ENCODE measurements at regions not wholly inside any gene's neighbourhood (a gene's known extent, or its start where the extent isn't known, plus 50 kb on each side); places are given as distances from the start of the nearest gene placed in this dataset.

- no peaks in the 10 kb centered on the region for H3K9me3 ChIP-seq
- ATAC-seq (ENCODE audit: low FRiP score in 2 of 2) = no peak
- no peak overlapping the region for H3K27ac ChIP-seq
- H3K4me1 ChIP-seq = no peaks in the 10 kb centered on the region
- WGBS, 2 donors = 29 to 41% methylated on average over 6 of the region's 6 CpGs
- no peak for DNase-seq
- no peaks in the 10 kb centered on the region for H3K36me3 ChIP-seq
- TF ChIP-seq EP300 (IDR thresholded peaks at IDR 0.05) (no peak), CTCF (IDR thresholded peaks at IDR 0.05) (peak in 5 of 6 experiments; percentile 15 to 37 (median 22))
- H3K4me3 ChIP-seq = no peak overlapping the region
- H3K27me3 ChIP-seq = no peaks in the 10 kb centered on the region
These were observed 366.5 kb upstream of the OR4E1 start for GRCh38 chr14:22039938-22040780.

- no peak overlapping the region for H3K4me3 ChIP-seq
- no peaks in the 10 kb centered on the region for H3K9me3 ChIP-seq
- H3K36me3 ChIP-seq = no peaks in the 10 kb centered on the region
- TF ChIP-seq CTCF (IDR thresholded peaks at IDR 0.05) (no peak), POLR2A (IDR thresholded peaks at IDR 0.05) (no peak), EP300 (IDR thresholded peaks at IDR 0.05) (no peak), POLR2AphosphoS5 (IDR thresholded peaks at IDR 0.05) (no peak)
- 66 to 71% methylated on average over 2 of the region's 2 CpGs for WGBS, 2 donors
- no peak for DNase-seq
- H3K27me3 ChIP-seq = no peaks in the 10 kb centered on the region
- H3K27ac ChIP-seq = no peak overlapping the region
- H3K4me1 ChIP-seq = no peaks in the 10 kb centered on the region
- ATAC-seq (ENCODE audit: low FRiP score in 2 of 2) = no peak
These were observed 363.1 kb upstream of the OR4E1 start for GRCh38 chr14:22036541-22037239.

- 40 to 46% methylated on average over 2 of the region's 2 CpGs for WGBS, 2 donors
- Histone ChIP-seq H3K4me3 (no peak overlapping the region), H3K4me1 (no peaks in the 10 kb centered on the region), H3K9me3 (no peaks in the 10 kb centered on the region), H3K27me3 (no peaks in the 10 kb centered on the region), H3K36me3 (no peaks in the 10 kb centered on the region), H3K27ac (no peak overlapping the region)
- no peak for ATAC-seq (ENCODE audit: low FRiP score in 2 of 2)
- no peak for DNase-seq
- TF ChIP-seq POLR2AphosphoS5 (IDR thresholded peaks at IDR 0.05) (no peak), POLR2A (IDR thresholded peaks at IDR 0.05) (no peak), EP300 (IDR thresholded peaks at IDR 0.05) (no peak), CTCF (IDR thresholded peaks at IDR 0.05) (no peak)
These were observed 352.9 kb upstream of the OR4E1 start for GRCh38 chr14:22026527-22026926.

GRCh38 chr14:22025879-22026278 is 352.3 kb upstream of the OR4E1 start:
- Histone ChIP-seq H3K9me3 (no peaks in the 10 kb centered on the region), H3K4me1 (no peaks in the 10 kb centered on the region), H3K27ac (no peak overlapping the region), H3K27me3 (no peaks in the 10 kb centered on the region), H3K36me3 (no peaks in the 10 kb centered on the region), H3K4me3 (no peak overlapping the region)
- DNase-seq = no peak
- no peak for ATAC-seq (ENCODE audit: low FRiP score in 2 of 2)
- 64% methylated on average over 1 of the region's 1 CpG; no CpG with 5 or more reads in 1 of the 2 donors for WGBS, 2 donors
- TF ChIP-seq CTCF (IDR thresholded peaks at IDR 0.05) = no peak

Measured in upper lobe of left lung (tissue), 6 donors.